CD14-positive monocyte (primary cell): ENCODE measurements at regions not wholly inside any gene's neighbourhood (a gene's known extent, or its start where the extent isn't known, plus 50 kb on each side); places are given as distances from the start of the nearest gene placed in this dataset.

ENCODE experiments used
- DNase-seq, 3 donors: peaks; one replicate each; pipeline ENCODE4 v3.0.0-alpha.2; 2011 to 2022
- H2AFZ ChIP-seq: 2 replicates; pipeline ENCODE4 v1.6.0; 2012; ENCODE audit warnings: mild to moderate bottlenecking, low read depth, low read length, inconsistent platforms; ENCODE audit not compliant: insufficient read depth, poor library complexity, severe bottlenecking
- H3K27ac ChIP-seq, 2 donors: 1 replicate in 1 of 2; 2 replicates in 1 of 2; pipeline ENCODE4 v1.5.1; 2012 to 2013; ENCODE audit warnings: low read length in 2 of 2, control low read depth in 1 of 2, inconsistent platforms in 1 of 2, low read depth in 1 of 2, mild to moderate bottlenecking in 1 of 2
- H3K27me3 ChIP-seq, 2 donors: one replicate each; pipeline versions ENCODE4 v1.6.0 to v1.6.1; 2011 to 2013; ENCODE audit warnings: low read length in 2 of 2; ENCODE audit not compliant: control insufficient read depth in 2 of 2, insufficient read depth in 2 of 2
- H3K36me3 ChIP-seq, 2 donors: replicated peaks in 1 of 2; 1 replicate in 1 of 2; 2 replicates in 1 of 2; pipeline versions ENCODE4 v1.5.1 to v1.6.1; 2012 to 2013; ENCODE audit warnings: low read length in 2 of 2, control low read depth in 1 of 2, inconsistent platforms in 1 of 2, mild to moderate bottlenecking in 1 of 2; ENCODE audit not compliant: insufficient read depth in 2 of 2, control insufficient read depth in 1 of 2
- H3K4me1 ChIP-seq, 2 donors: 1 replicate in 1 of 2; 2 replicates in 1 of 2; pipeline versions ENCODE4 v1.5.1 to v1.6.1; 2012 to 2013; ENCODE audit warnings: low read length in 2 of 2, control low read depth in 1 of 2, inconsistent platforms in 1 of 2, mild to moderate bottlenecking in 1 of 2, moderate library complexity in 1 of 2; ENCODE audit not compliant: insufficient read depth in 2 of 2, control insufficient read depth in 1 of 2
- H3K4me2 ChIP-seq: replicated peaks from 2 replicates; pipeline ENCODE3; 2012; ENCODE audit warnings: low read length, moderate library complexity, mild to moderate bottlenecking; ENCODE audit not compliant: poor library complexity, severe bottlenecking; ENCODE audit errors: extremely low read depth
- H3K4me3 ChIP-seq, 3 experiments: fragments of 200-600 bp in 1 of 3; sonication (generic) in 1 of 3; replicated peaks in 1 of 3; 1 replicate in 2 of 3; 2 replicates in 1 of 3; pipeline ENCODE4 v1.5.1; 2011 to 2013; ENCODE audit warnings: low read length in 3 of 3, mild to moderate bottlenecking in 3 of 3, control low read depth in 2 of 3, low read depth in 2 of 3, inconsistent platforms in 1 of 3, moderate library complexity in 1 of 3
- H3K79me2 ChIP-seq: 2 replicates; pipeline ENCODE4 v1.6.0; 2012; ENCODE audit warnings: mild to moderate bottlenecking, control low read depth, inconsistent platforms, low read length, moderate library complexity; ENCODE audit not compliant: insufficient read depth
- H3K9ac ChIP-seq: 2 replicates; pipeline ENCODE4 v1.6.0; 2017; ENCODE audit warnings: low read length, mild to moderate bottlenecking; ENCODE audit not compliant: insufficient read depth, poor library complexity, severe bottlenecking
- H3K9me3 ChIP-seq, 2 donors: replicated peaks in 1 of 2; 1 replicate in 1 of 2; 2 replicates in 1 of 2; pipeline versions ENCODE4 v1.5.1 to v1.6.1; 2012 to 2013; ENCODE audit warnings: low read length in 2 of 2, control low read depth in 1 of 2; ENCODE audit not compliant: control insufficient read depth in 1 of 2, insufficient read depth in 1 of 2
- H4K20me1 ChIP-seq: 2 replicates; pipeline ENCODE4 v1.6.0; 2012; ENCODE audit warnings: mild to moderate bottlenecking, low read length, control low read depth, moderate library complexity; ENCODE audit not compliant: insufficient read depth
- H3K27ac Mint-ChIP-seq, 7 donors: one replicate each; pipeline ENCODE4 v1.8.0; 2020; ENCODE audit warnings: mild to moderate bottlenecking in 7 of 7, mixed read lengths in 7 of 7, moderate library complexity in 6 of 7, inconsistent platforms in 2 of 7
- H3K27me3 Mint-ChIP-seq, 3 donors: one replicate each; pipeline ENCODE4 v1.8.0; 2021 to 2022; ENCODE audit warnings: low read depth in 3 of 3, mild to moderate bottlenecking in 3 of 3, mixed read lengths in 3 of 3, moderate library complexity in 3 of 3, inconsistent platforms in 1 of 3
- H3K36me3 Mint-ChIP-seq, 2 donors: one replicate each; pipeline ENCODE4 v1.8.0; 2020; ENCODE audit warnings: mixed read lengths in 2 of 2, inconsistent platforms in 1 of 2, mild to moderate bottlenecking in 1 of 2
- H3K4me1 Mint-ChIP-seq: one replicate; pipeline ENCODE4 v1.8.0; 2020; ENCODE audit warnings: mild to moderate bottlenecking, mixed read lengths
- H3K4me3 Mint-ChIP-seq, 2 donors: one replicate each; pipeline ENCODE4 v1.8.0; 2020; ENCODE audit warnings: mild to moderate bottlenecking in 2 of 2, mixed read lengths in 2 of 2, moderate library complexity in 1 of 2
- H3K9me3 Mint-ChIP-seq, 7 donors: one replicate each; pipeline ENCODE4 v1.8.0; 2020 to 2022; ENCODE audit warnings: mixed read lengths in 7 of 7, mild to moderate bottlenecking in 6 of 7, moderate library complexity in 6 of 7, inconsistent platforms in 2 of 7
- CTCF ChIP-seq: fragments of 200-600 bp; IDR thresholded peaks from one replicate; pipeline ENCODE4 v1.8.0; 2022; ENCODE audit warnings: antibody characterized with exemption, mild to moderate bottlenecking
- WGBS: methylation state at CpG from one replicate; pipeline ENCODE4 v1.1.5; 2013; ENCODE audit warnings: missing lambda C conversion rate; ENCODE audit not compliant: insufficient coverage; 5-methylcytosine and 5-hydroxymethylcytosine counted together
- intact Hi-C, 2 donors: fragments of 100-400 bp; cut with micrococcal nuclease; formaldehyde crosslinking; loops; one replicate each; pipeline versions ENCODE4 v1.15.0 to v1.15.1; 2023

DNA sequence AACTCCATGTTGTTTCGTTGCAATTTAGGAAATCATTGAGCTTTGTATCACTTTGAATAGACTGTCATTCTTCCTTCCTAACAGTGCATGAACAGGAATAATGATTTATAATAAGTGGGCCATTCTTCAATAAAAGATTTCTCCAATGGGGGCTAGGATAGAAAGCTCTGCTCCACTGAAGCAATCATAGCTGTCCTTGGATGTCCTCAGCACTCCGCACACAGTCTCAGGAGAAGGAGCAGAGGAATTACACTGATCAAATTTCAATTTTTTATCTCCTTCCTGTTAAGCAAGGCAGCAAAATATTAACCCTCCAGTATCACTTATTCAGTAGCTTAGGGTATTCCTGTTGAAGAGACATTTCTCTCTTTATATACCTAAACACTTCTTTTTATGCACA lies 532.7 kb upstream of the ST8SIA4 start:
- no peaks in the 10 kb centered on the region for H3K27me3 ChIP-seq
- H3K9ac ChIP-seq, result no peak overlapping the region
- H3K36me3 ChIP-seq, result no peaks in the 10 kb centered on the region
- Mint-ChIP-seq H3K4me1 (no peaks in the 10 kb centered on the region), H3K4me3 (no peak overlapping the region), H3K36me3 (no peaks in the 10 kb centered on the region), H3K9me3 (peaks cover 0 to 6% (median 0%) of the 10 kb centered on the region in 7 donors), H3K27me3 (peaks cover 0 to 1% (median 0%) of the 10 kb centered on the region in 3 donors), H3K27ac (no peak overlapping the region)
- H3K4me3 ChIP-seq, result no peak overlapping the region
- H3K4me1 ChIP-seq, result no peaks in the 10 kb centered on the region
- H3K4me2 ChIP-seq, result no peak overlapping the region
- no peaks in the 10 kb centered on the region for H4K20me1 ChIP-seq
- no peak for TF ChIP-seq CTCF
- H3K79me2 ChIP-seq, result no peaks in the 10 kb centered on the region
- H2AFZ ChIP-seq, result no peak overlapping the region
- no peak for DNase-seq
- no peak overlapping the region for H3K27ac ChIP-seq
- 100% methylated on average over 1 of the region's 2 CpGs for WGBS
- H3K9me3 ChIP-seq, result peaks cover 0 to 3% of the 10 kb centered on the region in 2 donors
- intact Hi-C loops, result no loop called here

DNA sequence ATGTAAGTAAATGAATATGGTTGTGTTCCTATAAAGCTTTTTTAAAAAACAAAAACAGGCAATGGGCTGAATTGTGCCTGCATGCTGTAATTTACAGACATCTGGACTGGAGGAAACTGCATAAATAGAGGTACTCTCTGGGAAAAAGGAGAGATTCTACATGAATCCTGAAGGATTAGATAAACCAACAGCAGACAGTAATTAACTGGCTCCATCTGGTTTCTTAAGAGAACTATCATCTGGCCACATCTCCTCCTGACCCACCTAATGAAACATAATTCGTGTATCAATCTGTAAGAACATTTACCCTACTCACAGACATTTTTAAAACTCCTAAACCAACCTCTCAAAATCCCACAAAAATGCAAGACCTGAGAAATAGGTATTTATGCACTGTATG lies 528.1 kb upstream of the ST8SIA4 start:
- no peak for TF ChIP-seq CTCF
- Histone ChIP-seq H3K4me1 (no peaks in the 10 kb centered on the region), H3K4me3 (no peak overlapping the region), H3K9ac (no peak overlapping the region), H3K9me3 (no peaks in the 10 kb centered on the region), H4K20me1 (no peaks in the 10 kb centered on the region), H3K27ac (no peak overlapping the region), H3K27me3 (no peaks in the 10 kb centered on the region), H3K79me2 (no peaks in the 10 kb centered on the region), H3K36me3 (no peaks in the 10 kb centered on the region), H3K4me2 (no peak overlapping the region), H2AFZ (no peak overlapping the region)
- Mint-ChIP-seq H3K4me3 (no peak overlapping the region), H3K36me3 (no peaks in the 10 kb centered on the region), H3K9me3 (peaks cover 0 to 7% (median 0%) of the 10 kb centered on the region in 7 donors), H3K4me1 (no peaks in the 10 kb centered on the region), H3K27me3 (peaks cover 0 to 4% (median 0%) of the 10 kb centered on the region in 3 donors), H3K27ac (no peak overlapping the region)
- intact Hi-C loops, result no loop called here
- no peak for DNase-seq
- no CpG with 5 or more reads among the region's 1 CpG for WGBS
